Fibroblast of pulmonary artery (primary cell): ENCODE measurements at regions not wholly inside any gene's neighbourhood (a gene's known extent, or its start where the extent isn't known, plus 50 kb on each side); places are given as distances from the start of the nearest gene placed in this dataset.

Experiments used
- DNase-seq: peaks from one replicate; pipeline ENCODE4 v3.0.0-alpha.2; 2010; ENCODE audit warnings: low read depth
- H3K4me3 ChIP-seq: replicated peaks from 2 replicates; pipeline ENCODE4 v1.5.1; 2011; ENCODE audit warnings: low read depth, mild to moderate bottlenecking, control low read depth, low read length, moderate library complexity
- CTCF ChIP-seq: IDR thresholded peaks from 2 replicates; pipeline ENCODE4 v1.5.1; 2011; ENCODE audit warnings: mild to moderate bottlenecking, control low read depth, low read length, inconsistent platforms; ENCODE audit errors: missing control alignments

GRCh38 chr2:22199994-22200393 lies 1076.2 kb downstream of the TDRD15 start:
- H3K4me3 ChIP-seq: no peak overlapping the region
- TF ChIP-seq CTCF: no peak
- DNase-seq: no peak

GRCh38 chr2:22209545-22209944 lies 1085.8 kb downstream of the TDRD15 start:
- DNase-seq: no peak
- TF ChIP-seq CTCF: no peak
- no peak overlapping the region for H3K4me3 ChIP-seq

GRCh38 chr2:22213237-22213636 lies 1089.5 kb downstream of the TDRD15 start:
- no peak for DNase-seq
- H3K4me3 ChIP-seq: no peak overlapping the region
- no peak for TF ChIP-seq CTCF

GRCh38 chr2:22215517-22215916 lies 1091.7 kb downstream of the TDRD15 start:
- TF ChIP-seq CTCF: no peak
- H3K4me3 ChIP-seq: no peak overlapping the region
- no peak for DNase-seq

GRCh38 chr2:22217881-22218280 lies 1094.1 kb downstream of the TDRD15 start:
- DNase-seq: no peak
- no peak overlapping the region for H3K4me3 ChIP-seq
- TF ChIP-seq CTCF: no peak

GRCh38 chr2:22221006-22221405 lies 1097.2 kb downstream of the TDRD15 start:
- TF ChIP-seq CTCF: no peak
- H3K4me3 ChIP-seq: no peak overlapping the region
- no peak for DNase-seq

- no peak for DNase-seq
- H3K4me3 ChIP-seq: no peak overlapping the region
- no peak for TF ChIP-seq CTCF
Observed at GRCh38 chr2:22238967-22239366, 1115.2 kb downstream of the TDRD15 start.
